GM23338 (cell line): ENCODE measurements at regions not wholly inside any gene's neighbourhood (a gene's known extent, or its start where the extent isn't known, plus 50 kb on each side); places are given as distances from the start of the nearest gene placed in this dataset.
"Not testable (repeated sequence)": the region's sequence is repeated elsewhere in the genome, so short reads cannot be mapped to it uniquely, and the experiment has no call there.

Source experiments
- ATAC-seq: fragments of 200-7000 bp; cut with Tn5 transposase; 3 replicates; pipeline ENCODE4 v1.9.1; 2020
- DNase-seq: peaks from one replicate; pipeline ENCODE4 v3.0.0-alpha.2; 2015; ENCODE audit warnings: low spot score
- H2AFZ ChIP-seq: fragments of 200-600 bp; sonication (generic); 2 replicates; pipeline ENCODE4 v1.8.0; 2016; ENCODE audit warnings: antibody characterized with exemption, mild to moderate bottlenecking, moderate library complexity
- H3F3A ChIP-seq: fragments of 200-600 bp; sonication (generic); replicated peaks from 2 replicates; pipeline ENCODE4 v1.8.0; 2017; ENCODE audit warnings: antibody characterized with exemption, mixed run types, low read depth
- H3K27ac ChIP-seq: fragments of 200-600 bp; sonication (generic); 2 replicates; pipeline ENCODE4 v1.6.1; 2016; ENCODE audit warnings: low read depth
- H3K27me3 ChIP-seq: fragments of 200-600 bp; sonication (generic); 2 replicates; pipeline ENCODE4 v1.8.0; 2016; ENCODE audit warnings: mild to moderate bottlenecking, mixed run types, moderate library complexity; ENCODE audit not compliant: insufficient read depth
- H3K36me3 ChIP-seq: fragments of 200-600 bp; sonication (generic); 2 replicates; pipeline ENCODE4 v1.8.0; 2016; ENCODE audit warnings: mild to moderate bottlenecking; ENCODE audit not compliant: insufficient read depth
- H3K4me1 ChIP-seq: fragments of 200-600 bp; sonication (generic); 2 replicates; pipeline ENCODE4 v1.8.0; 2016; ENCODE audit warnings: mild to moderate bottlenecking, moderate library complexity; ENCODE audit not compliant: insufficient read depth
- H3K4me2 ChIP-seq: fragments of 200-600 bp; sonication (generic); 2 replicates; pipeline ENCODE4 v1.7.1; 2017; ENCODE audit warnings: mixed run types
- H3K4me3 ChIP-seq: fragments of 200-600 bp; sonication (generic); 2 replicates; pipeline ENCODE4 v1.6.1; 2016; ENCODE audit warnings: mixed run types
- H3K79me2 ChIP-seq: fragments of 200-600 bp; sonication (generic); replicated peaks from 2 replicates; pipeline ENCODE4 v1.8.0; 2017; ENCODE audit warnings: mild to moderate bottlenecking; ENCODE audit not compliant: insufficient read depth
- H3K9me2 ChIP-seq: fragments of 200-600 bp; sonication (generic); 2 replicates; pipeline ENCODE4 v1.8.0; 2017; ENCODE audit not compliant: insufficient read depth
- H4K20me1 ChIP-seq: fragments of 200-600 bp; sonication (generic); replicated peaks from 2 replicates; pipeline ENCODE4 v1.8.0; 2017; ENCODE audit warnings: mild to moderate bottlenecking; ENCODE audit not compliant: insufficient read depth
- H3K27ac Mint-ChIP-seq: 2 replicates; pipeline ENCODE4 v1.8.0; 2020; ENCODE audit warnings: inconsistent platforms, mild to moderate bottlenecking, moderate library complexity, mixed read lengths
- H3K27me3 Mint-ChIP-seq: 3 replicates; pipeline ENCODE4 v1.8.0; 2022; ENCODE audit warnings: low read depth, mild to moderate bottlenecking, moderate library complexity, mixed read lengths, inconsistent platforms; ENCODE audit not compliant: insufficient read depth, poor library complexity
- H3K36me3 Mint-ChIP-seq: 3 replicates; pipeline ENCODE4 v1.8.0; 2021; ENCODE audit warnings: low read depth, mild to moderate bottlenecking, inconsistent platforms, moderate library complexity, mixed read lengths
- H3K4me1 Mint-ChIP-seq: 3 replicates; pipeline ENCODE4 v1.8.0; 2020; ENCODE audit warnings: mild to moderate bottlenecking, inconsistent platforms, mixed read lengths
- H3K4me3 Mint-ChIP-seq: 3 replicates; pipeline ENCODE4 v1.8.0; 2021; ENCODE audit warnings: moderate library complexity, mild to moderate bottlenecking, inconsistent platforms, mixed read lengths
- H3K9me3 Mint-ChIP-seq: 3 replicates; pipeline ENCODE4 v1.8.0; 2020; ENCODE audit warnings: moderate library complexity, mild to moderate bottlenecking, inconsistent platforms, mixed read lengths
- CREB1 ChIP-seq: fragments of 250-450 bp; sonication (Bioruptor Pico); IDR thresholded peaks from 2 replicates; pipeline ENCODE4 v1.5.0; 2020; ENCODE audit warnings: low read depth, mild to moderate bottlenecking, moderate library complexity
- EZH2 ChIP-seq: fragments of 200-600 bp; sonication (generic); IDR thresholded peaks from one replicate; pipeline ENCODE4 v1.8.0; 2017; ENCODE audit warnings: antibody characterized with exemption, mild to moderate bottlenecking, low read depth; ENCODE audit not compliant: unreplicated experiment
- EZH2phosphoT487 ChIP-seq: fragments of 200-600 bp; sonication (generic); IDR thresholded peaks from one replicate; pipeline ENCODE4 v1.8.1; 2018; ENCODE audit warnings: antibody characterized with exemption; ENCODE audit not compliant: unreplicated experiment
- JUNB ChIP-seq: IDR thresholded peaks from one replicate; pipeline ENCODE4 v1.6.1; 2016; ENCODE audit warnings: antibody characterized with exemption; ENCODE audit not compliant: unreplicated experiment
- NANOG ChIP-seq: IDR thresholded peaks from 2 replicates; pipeline ENCODE4 v1.6.1; 2016; ENCODE audit warnings: antibody characterized with exemption, borderline replicate concordance
- POLR2AphosphoS5 ChIP-seq: IDR thresholded peaks from 2 replicates; pipeline ENCODE4 v1.6.1; 2016; ENCODE audit warnings: antibody characterized with exemption, low read depth
- STAT1 ChIP-seq: IDR thresholded peaks from one replicate; pipeline ENCODE4 v1.6.1; 2016; ENCODE audit warnings: antibody characterized with exemption; ENCODE audit not compliant: unreplicated experiment
- ZNF114 ChIP-seq: fragments of 250-450 bp; sonication (Bioruptor Pico); IDR thresholded peaks from 2 replicates; pipeline ENCODE4 v1.5.0; 2020; ENCODE audit warnings: mild to moderate bottlenecking, moderate library complexity
- ZNF331 ChIP-seq: fragments of 250-450 bp; sonication (Bioruptor Pico); IDR thresholded peaks from 2 replicates; pipeline ENCODE4 v1.5.0; 2020; ENCODE audit warnings: low read depth, mild to moderate bottlenecking, moderate library complexity
- TF ChIP-seq, protein P1 (sequence below): IDR thresholded peaks from 2 replicates; pipeline ENCODE4 v1.6.1; 2016; ENCODE audit warnings: antibody characterized with exemption
- TF ChIP-seq, protein P2 (sequence below), 2 experiments: fragments of 200-600 bp in 1 of 2; sonication (generic) in 1 of 2; conservative IDR thresholded peaks; 2 replicates each; pipeline versions ENCODE4 v1.5.1 to v1.6.1; 2016 to 2017; ENCODE audit warnings: antibody characterized with exemption in 2 of 2, low read depth in 2 of 2, mild to moderate bottlenecking in 2 of 2, moderate library complexity in 1 of 2

DNA sequence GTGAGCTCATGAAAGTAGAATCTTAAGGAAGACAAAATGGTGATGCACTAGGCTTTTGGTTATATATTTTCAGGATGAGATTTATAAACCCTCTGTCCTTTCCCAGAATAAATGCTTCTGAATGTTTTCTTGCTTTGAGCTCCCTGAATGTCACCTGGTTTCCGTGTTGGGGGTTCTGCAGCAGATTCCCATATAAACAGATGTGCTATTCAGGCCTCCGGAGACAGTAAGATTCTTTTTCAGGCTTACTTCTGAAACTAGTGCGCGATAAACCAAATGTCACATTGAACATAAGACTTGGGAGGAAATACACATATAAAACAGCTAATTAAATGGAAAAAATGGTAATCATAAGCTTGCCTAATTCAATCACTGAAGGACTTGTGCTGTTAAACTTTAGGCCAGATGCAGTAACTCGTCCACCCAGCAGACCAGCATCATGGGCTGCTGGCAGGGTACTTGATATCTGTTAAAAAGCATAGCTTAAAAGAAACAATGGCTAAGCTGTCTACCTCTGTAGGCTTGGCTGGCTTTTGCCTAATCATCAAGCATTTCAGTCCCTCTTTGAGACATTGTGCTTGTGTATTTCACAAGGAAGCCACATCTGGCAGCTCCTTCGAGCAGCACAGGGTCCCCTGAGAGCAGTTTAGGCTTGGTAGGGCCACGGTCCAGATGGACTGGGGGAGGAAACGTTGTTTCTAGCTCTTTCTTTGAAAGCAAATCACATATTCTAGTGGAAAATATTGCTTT is 281.2 kb upstream of the KIAA1217 start (continued):
- TF ChIP-seq, protein P1, sequence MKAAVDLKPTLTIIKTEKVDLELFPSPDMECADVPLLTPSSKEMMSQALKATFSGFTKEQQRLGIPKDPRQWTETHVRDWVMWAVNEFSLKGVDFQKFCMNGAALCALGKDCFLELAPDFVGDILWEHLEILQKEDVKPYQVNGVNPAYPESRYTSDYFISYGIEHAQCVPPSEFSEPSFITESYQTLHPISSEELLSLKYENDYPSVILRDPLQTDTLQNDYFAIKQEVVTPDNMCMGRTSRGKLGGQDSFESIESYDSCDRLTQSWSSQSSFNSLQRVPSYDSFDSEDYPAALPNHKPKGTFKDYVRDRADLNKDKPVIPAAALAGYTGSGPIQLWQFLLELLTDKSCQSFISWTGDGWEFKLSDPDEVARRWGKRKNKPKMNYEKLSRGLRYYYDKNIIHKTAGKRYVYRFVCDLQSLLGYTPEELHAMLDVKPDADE, result no peak

DNA sequence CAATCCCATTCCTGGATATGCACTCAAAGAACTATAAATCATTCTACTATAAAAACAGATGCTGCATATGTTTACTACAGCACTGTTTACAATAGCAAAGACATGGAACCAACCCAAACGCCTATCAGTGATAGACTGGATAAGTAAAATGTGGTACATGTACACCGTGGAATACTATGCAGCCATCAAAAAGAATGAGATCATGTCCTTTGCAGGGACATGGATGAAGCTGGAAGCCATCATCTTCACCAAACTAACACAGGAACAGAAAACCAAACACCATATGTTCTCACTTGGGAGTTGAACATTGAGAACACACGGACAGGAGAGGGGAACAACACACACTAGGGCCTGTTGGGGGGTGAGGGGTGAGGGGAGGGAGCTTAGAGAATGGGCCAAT is 274.9 kb upstream of the KIAA1217 start:
- H3K9me2 ChIP-seq, H3K27ac Mint-ChIP-seq, H3K36me3 Mint-ChIP-seq, H3K4me3 ChIP-seq, H2AFZ ChIP-seq, H3K4me3 Mint-ChIP-seq, H3K4me1 ChIP-seq, ATAC-seq, H3K27me3 ChIP-seq, H3K36me3 ChIP-seq, H3K79me2 ChIP-seq, H3K27me3 Mint-ChIP-seq, DNase-seq, H3K4me1 Mint-ChIP-seq, H3F3A ChIP-seq, H3K9me3 Mint-ChIP-seq, H3K27ac ChIP-seq, H4K20me1 ChIP-seq, H3K4me2 ChIP-seq: not testable (repeated sequence)

DNA sequence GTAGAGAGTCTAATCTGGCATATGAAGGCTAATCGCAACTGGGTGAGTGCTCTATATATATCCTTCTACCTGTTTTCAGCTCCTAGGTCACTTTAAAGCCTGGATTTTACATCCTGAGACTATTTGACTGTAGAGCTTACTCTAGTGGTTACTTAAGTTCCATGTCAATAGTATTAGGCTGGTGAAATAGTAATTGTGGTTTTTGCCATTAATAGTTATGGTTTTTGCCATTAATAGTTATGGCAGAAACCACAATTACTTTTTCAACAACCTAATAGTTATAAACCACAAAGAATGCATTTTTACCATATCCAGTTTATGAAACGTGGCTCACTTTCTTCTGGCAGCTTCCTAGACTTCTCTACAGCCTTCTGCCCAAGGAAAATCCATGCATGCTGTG is 263.1 kb upstream of the KIAA1217 start:
- H3K79me2 ChIP-seq, result no peaks in the 10 kb centered on the region
- Mint-ChIP-seq H3K9me3 (no peaks in the 10 kb centered on the region), H3K4me3 (no peak overlapping the region), H3K36me3 (no peaks in the 10 kb centered on the region), H3K27me3 (no peaks in the 10 kb centered on the region), H3K4me1 (no peaks in the 10 kb centered on the region), H3K27ac (no peak overlapping the region)
- no peaks in the 10 kb centered on the region for H3F3A ChIP-seq
- TF ChIP-seq STAT1, result no peak
- no peak for TF ChIP-seq JUNB
- TF ChIP-seq CREB1 (CRISPR knock-in tag), result no peak
- H2AFZ ChIP-seq, result no peak overlapping the region
- H3K27ac ChIP-seq, result no peak overlapping the region
- no peaks in the 10 kb centered on the region for H3K9me2 ChIP-seq
- H4K20me1 ChIP-seq, result no peaks in the 10 kb centered on the region
- no peak for ATAC-seq
- H3K4me1 ChIP-seq, result no peaks in the 10 kb centered on the region
- no peak for DNase-seq
- H3K4me3 ChIP-seq, result no peak overlapping the region
- H3K27me3 ChIP-seq, result no peaks in the 10 kb centered on the region
- no peak overlapping the region for H3K4me2 ChIP-seq
- H3K36me3 ChIP-seq, result no peaks in the 10 kb centered on the region

DNA sequence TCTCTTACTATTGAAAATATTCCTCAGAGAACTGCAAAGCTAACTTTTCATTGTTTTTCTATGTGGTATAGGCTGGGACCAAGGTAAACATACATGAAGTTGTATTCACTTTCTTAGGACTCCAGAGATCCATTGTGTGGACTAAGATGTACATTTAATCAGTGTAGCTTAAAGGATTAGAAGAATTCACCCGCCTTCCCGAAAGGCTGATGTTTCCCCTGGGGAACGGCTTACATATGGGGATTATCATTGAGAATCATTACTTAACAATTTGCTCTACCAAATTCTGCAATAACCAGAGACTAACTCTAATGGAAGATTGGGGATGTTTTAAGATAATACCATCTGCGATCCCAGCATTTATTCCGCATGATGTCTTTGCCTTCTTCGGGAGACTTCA is 257.1 kb upstream of the KIAA1217 start:
- no peaks in the 10 kb centered on the region for H4K20me1 ChIP-seq
- H3K27ac ChIP-seq, result no peak overlapping the region
- no peak overlapping the region for H2AFZ ChIP-seq
- ATAC-seq, result no peak
- H3K36me3 Mint-ChIP-seq, result no peaks in the 10 kb centered on the region
- H3K27me3 ChIP-seq, result no peaks in the 10 kb centered on the region
- H3F3A ChIP-seq, result no peaks in the 10 kb centered on the region
- H3K4me3 Mint-ChIP-seq, result no peak overlapping the region
- H3K9me2 ChIP-seq, result peaks cover 10% of the 10 kb centered on the region; the same call in 1 of the 2 replicates
- peaks cover 3% of the 10 kb centered on the region; the same call in 1 of the 3 replicates for H3K9me3 Mint-ChIP-seq
- no peak for DNase-seq
- H3K4me1 ChIP-seq, result no peaks in the 10 kb centered on the region
- no peak overlapping the region for H3K4me2 ChIP-seq
- no peaks in the 10 kb centered on the region for H3K27me3 Mint-ChIP-seq
- no peaks in the 10 kb centered on the region for H3K36me3 ChIP-seq
- H3K27ac Mint-ChIP-seq, result no peak overlapping the region
- H3K4me3 ChIP-seq, result no peak overlapping the region
- H3K79me2 ChIP-seq, result no peaks in the 10 kb centered on the region
- no peaks in the 10 kb centered on the region for H3K4me1 Mint-ChIP-seq
- no peak for TF ChIP-seq POLR2AphosphoS5
- no peak for TF ChIP-seq EZH2phosphoT487
- no peak for TF ChIP-seq NANOG
- TF ChIP-seq, protein P1, result no peak
- TF ChIP-seq ZNF114 (CRISPR knock-in tag), result no peak
- TF ChIP-seq ZNF331 (CRISPR knock-in tag), result no peak
- TF ChIP-seq, protein P2, sequence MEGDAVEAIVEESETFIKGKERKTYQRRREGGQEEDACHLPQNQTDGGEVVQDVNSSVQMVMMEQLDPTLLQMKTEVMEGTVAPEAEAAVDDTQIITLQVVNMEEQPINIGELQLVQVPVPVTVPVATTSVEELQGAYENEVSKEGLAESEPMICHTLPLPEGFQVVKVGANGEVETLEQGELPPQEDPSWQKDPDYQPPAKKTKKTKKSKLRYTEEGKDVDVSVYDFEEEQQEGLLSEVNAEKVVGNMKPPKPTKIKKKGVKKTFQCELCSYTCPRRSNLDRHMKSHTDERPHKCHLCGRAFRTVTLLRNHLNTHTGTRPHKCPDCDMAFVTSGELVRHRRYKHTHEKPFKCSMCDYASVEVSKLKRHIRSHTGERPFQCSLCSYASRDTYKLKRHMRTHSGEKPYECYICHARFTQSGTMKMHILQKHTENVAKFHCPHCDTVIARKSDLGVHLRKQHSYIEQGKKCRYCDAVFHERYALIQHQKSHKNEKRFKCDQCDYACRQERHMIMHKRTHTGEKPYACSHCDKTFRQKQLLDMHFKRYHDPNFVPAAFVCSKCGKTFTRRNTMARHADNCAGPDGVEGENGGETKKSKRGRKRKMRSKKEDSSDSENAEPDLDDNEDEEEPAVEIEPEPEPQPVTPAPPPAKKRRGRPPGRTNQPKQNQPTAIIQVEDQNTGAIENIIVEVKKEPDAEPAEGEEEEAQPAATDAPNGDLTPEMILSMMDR (conservative IDR thresholded peaks at IDR 0.05; ENCODE audit: low read depth in 2 of 2), result no peak
- TF ChIP-seq EZH2, result no peak
